Heart right ventricle (tissue), 16 donors: ENCODE measurements at regions not wholly inside any gene's neighbourhood (a gene's known extent, or its start where the extent isn't known, plus 50 kb on each side); places are given as distances from the start of the nearest gene placed in this dataset.
A peak's percentile ranks its signal among the peaks of the same experiment; 100 is the strongest.

Source experiments
- ATAC-seq, 8 donors: fragments of 200-7000 bp; cut with Tn5 transposase; one replicate each; pipeline ENCODE4 v1.9.1; 2020; ENCODE audit warnings: mild to moderate bottlenecking in 8 of 8, moderate library complexity in 8 of 8, moderate number of reproducible peaks in 1 of 8
- DNase-seq, 2 donors: peaks; one replicate each; pipeline ENCODE4 v3.0.0-alpha.2; 2020
- H3K27ac ChIP-seq, 10 donors: fragments of 200-600 bp; sonication (generic) in 2 of 10; one replicate each; pipeline versions ENCODE4 v1.5.0 to v1.8.0; 2020 to 2022; ENCODE audit warnings: mild to moderate bottlenecking in 3 of 10
- H3K27me3 ChIP-seq, 7 donors: fragments of 200-600 bp; one replicate each; pipeline ENCODE4 v1.8.0; 2021 to 2022; ENCODE audit warnings: mild to moderate bottlenecking in 2 of 7
- H3K36me3 ChIP-seq, 9 donors: fragments of 200-600 bp; sonication (generic) in 1 of 9; one replicate each; pipeline versions ENCODE4 v1.5.0 to v1.8.0; 2020 to 2022; ENCODE audit warnings: mild to moderate bottlenecking in 2 of 9
- H3K4me1 ChIP-seq, 9 donors: fragments of 200-600 bp; sonication (generic) in 1 of 9; one replicate each; pipeline versions ENCODE4 v1.5.0 to v1.8.0; 2020 to 2022; ENCODE audit warnings: mild to moderate bottlenecking in 4 of 9
- H3K4me3 ChIP-seq, 10 donors: fragments of 200-600 bp; sonication (generic) in 2 of 10; one replicate each; pipeline versions ENCODE4 v1.5.0 to v1.8.0; 2020 to 2022; ENCODE audit warnings: mild to moderate bottlenecking in 7 of 10, moderate library complexity in 2 of 10
- H3K9me3 ChIP-seq, 11 donors: fragments of 200-600 bp in 10 of 11; sonication (generic) in 2 of 11; one replicate each; pipeline versions ENCODE4 v1.5.0 to v1.8.0; 2013 to 2022; ENCODE audit warnings: mild to moderate bottlenecking in 2 of 11, control low read depth in 1 of 11, moderate library complexity in 1 of 11
- CTCF ChIP-seq, 9 donors: fragments of 200-600 bp; sonication (generic) in 2 of 9; IDR thresholded peaks; one replicate each; pipeline versions ENCODE4 v1.5.0 to v1.8.0; 2021 to 2022; ENCODE audit warnings: antibody characterized with exemption in 9 of 9, mild to moderate bottlenecking in 5 of 9, moderate library complexity in 1 of 9
- WGBS, 2 donors: extraction: QIAGEN DNeasy Blood & Tissue Kit; methylation state at CpG; one replicate each; pipeline ENCODE4 v1.1.7; 2013; ENCODE audit warnings: inconsistent platforms in 1 of 2; 5-methylcytosine and 5-hydroxymethylcytosine counted together
- intact Hi-C, 10 donors: fragments of 100-400 bp; cut with DNase I; formaldehyde crosslinking; loops; one replicate each; pipeline versions ENCODE4 v1.11.1 to v1.14.2; 2022
- donor health status: Arrhythmogenic right ventricular cardiomyopathy.
- donor health status: ischemic (EF 13 %, LVEDD 7.1; RV severe dilation, severe dysfunction).
- donor health status: healthy with polysubstance abuse.
- donor health status: DM: no; HTN: yes; CAD: no.
- donor health status: DM: no; HTN: no; CAD: no.
- donor health status: ischemic (EF 25% LVEDD 6.9; RV normal size, moderate dysfunction).
- donor health status: ischemic (EF 25% LVEDD 5.7; RV mildly dilated, moderate dysfunction).
- donor health status: healthy.
- donor health status: DM: yes; HTN: yes; CAD: no.
- donor health status: Ischemic cardiomyopathy.
- donor health status: ischemic (EF 35%, LVEDD 5.7; RV mildly dilated, moderate dysfunction).
- donor health status: nonischemic (EF 11% LVEDD 7.7; RV severe dilation, severe dysfunction).
- donor health status: DM: yes; HTN: yes; CAD: no.
- donor health status: PGD.
- donor health status: ischemic (EF 29% LVEDD 5.4; RV normal size, mild dysfunction).
- donor health status: nonischemic (EF 23%, LVEDD 6.1; RV moderate dilation, normal function).

- DNase-seq (no peak), ATAC-seq (no peak)
- WGBS, 2 donors, result 91% methylated on average over 3 of the region's 3 CpGs
- no peak overlapping the region for H3K27ac ChIP-seq
- H3K4me1 ChIP-seq, result peaks cover 0 to 9% (median 0%) of the 10 kb centered on the region in 9 donors
- no peak for TF ChIP-seq CTCF (IDR thresholded peaks at IDR 0.05)
- H3K36me3 ChIP-seq, result no peaks in the 10 kb centered on the region
- intact Hi-C loops, result no loop called here
- H3K27me3 ChIP-seq, result no peaks in the 10 kb centered on the region
- H3K9me3 ChIP-seq, result peaks cover 0 to 9% (median 0%) of the 10 kb centered on the region in 11 donors
- H3K4me3 ChIP-seq, result no peak overlapping the region
Observed at GRCh38 chr11:100467821-100468508, 219.1 kb upstream of the ARHGAP42 start.

- DNase-seq (no peak), ATAC-seq (peak in 4 of 8 donors; percentile 33 to 70 (median 58))
- H3K4me3 ChIP-seq, result no peak overlapping the region
- peaks cover 0 to 9% (median 0%) of the 10 kb centered on the region in 9 donors for H3K4me1 ChIP-seq
- WGBS, 2 donors, result 22 to 31% methylated on average over 2 of the region's 2 CpGs
- no peaks in the 10 kb centered on the region for H3K36me3 ChIP-seq
- no peak for TF ChIP-seq CTCF (IDR thresholded peaks at IDR 0.05)
- H3K27ac ChIP-seq, result no peak overlapping the region
- intact Hi-C loops, result no loop called here
- H3K27me3 ChIP-seq, result no peaks in the 10 kb centered on the region
- peaks cover 0 to 9% (median 0%) of the 10 kb centered on the region in 11 donors for H3K9me3 ChIP-seq
Observed at GRCh38 chr11:100469835-100470234, 217.3 kb upstream of the ARHGAP42 start.

- ATAC-seq (peak in 2 of 8 donors; percentile 59 to 63), DNase-seq (no peak)
- no peaks in the 10 kb centered on the region for H3K36me3 ChIP-seq
- no peaks in the 10 kb centered on the region for H3K27me3 ChIP-seq
- H3K4me3 ChIP-seq, result no peak overlapping the region
- peaks cover 0 to 9% (median 0%) of the 10 kb centered on the region in 9 donors for H3K4me1 ChIP-seq
- intact Hi-C loops, result no loop called here
- no peak for TF ChIP-seq CTCF (IDR thresholded peaks at IDR 0.05)
- H3K27ac ChIP-seq, result no peak overlapping the region
- H3K9me3 ChIP-seq, result no peaks in the 10 kb centered on the region
- WGBS, 2 donors, result 73 to 76% methylated on average over 2 of the region's 2 CpGs
Observed at GRCh38 chr11:100472727-100473389, 214.2 kb upstream of the ARHGAP42 start.

- no peak for DNase-seq
- 78 to 86% methylated on average over 1 of the region's 1 CpG for WGBS, 2 donors
- no peak for ATAC-seq
Observed at GRCh38 chr11:100473390-100473740, 213.7 kb upstream of the ARHGAP42 start.

More at GRCh38 chr11:100473390-100473740, 213.7 kb upstream of the ARHGAP42 start:
- Histone ChIP-seq H3K4me3 (no peak overlapping the region), H3K27me3 (no peaks in the 10 kb centered on the region), H3K4me1 (peaks cover 0 to 9% (median 0%) of the 10 kb centered on the region in 9 donors), H3K36me3 (no peaks in the 10 kb centered on the region), H3K27ac (no peak overlapping the region), H3K9me3 (no peaks in the 10 kb centered on the region)
- TF ChIP-seq CTCF (IDR thresholded peaks at IDR 0.05), result no peak
- intact Hi-C loops, result no loop called here
